ENCODE measurements at regions not wholly inside any gene's neighbourhood (a gene's known extent, or its start where the extent isn't known, plus 50 kb on each side); places are given as distances from the start of the nearest gene placed in this dataset.

DNA sequence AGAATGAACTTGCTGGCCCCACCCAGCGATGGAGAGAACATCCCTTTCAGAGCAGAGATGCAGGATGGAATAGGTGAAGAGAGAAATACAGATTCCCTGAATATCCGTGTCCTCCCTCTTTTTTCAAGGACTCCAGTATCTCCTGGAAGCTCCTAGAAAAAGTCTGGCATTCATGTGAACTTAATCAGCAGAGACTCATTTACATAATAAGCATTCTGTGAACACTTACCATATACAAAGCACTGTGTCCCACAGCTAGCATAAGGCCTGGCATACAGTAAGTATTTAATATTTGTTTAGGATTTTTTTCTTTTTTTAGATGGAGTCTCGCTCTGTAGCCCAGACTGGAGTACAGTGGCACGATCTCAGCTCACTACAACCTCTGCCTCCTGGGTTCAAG lies 208.5 kb upstream of the RPL38 start:
- DNase-seq: no peak

DNA sequence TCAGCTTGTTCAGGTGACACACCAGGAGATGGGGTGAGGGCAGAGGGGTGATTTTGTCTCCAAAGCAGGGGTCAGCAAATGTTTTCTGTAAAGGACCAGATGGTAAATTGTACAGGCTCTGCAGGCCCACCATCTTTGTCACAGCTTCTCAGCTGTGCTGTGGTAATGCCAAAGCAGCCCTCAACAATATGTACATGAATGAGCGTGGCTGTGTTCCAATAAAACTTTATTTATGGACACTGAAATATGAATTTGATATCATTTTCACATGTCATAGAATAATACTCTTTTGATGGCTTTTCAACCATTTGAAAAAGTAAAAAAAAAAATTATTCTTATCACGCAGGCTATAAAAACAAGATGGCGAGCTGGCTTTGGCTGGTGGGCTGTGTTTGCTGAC lies 206.4 kb upstream of the RPL38 start:
- DNase-seq: no peak

DNA sequence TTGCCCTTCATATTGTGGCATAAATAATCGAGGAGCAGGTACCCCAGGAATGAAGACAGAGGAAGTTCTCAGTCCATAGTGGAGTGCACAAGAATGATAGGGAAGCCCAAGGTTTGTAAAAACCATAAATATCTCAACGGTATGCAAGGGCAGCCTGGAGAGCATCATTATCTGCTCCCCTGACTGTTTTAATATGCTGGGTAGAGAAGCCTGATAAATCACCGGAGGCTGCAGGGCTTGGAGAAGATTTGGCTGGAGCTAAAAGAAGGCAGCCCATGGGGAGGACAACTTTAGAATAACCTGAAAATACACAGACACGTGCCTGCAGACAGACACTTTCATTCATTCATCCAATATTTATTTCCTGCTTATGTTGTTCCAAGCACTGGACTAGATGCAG lies 205.2 kb upstream of the RPL38 start:
- DNase-seq: no peak

DNA sequence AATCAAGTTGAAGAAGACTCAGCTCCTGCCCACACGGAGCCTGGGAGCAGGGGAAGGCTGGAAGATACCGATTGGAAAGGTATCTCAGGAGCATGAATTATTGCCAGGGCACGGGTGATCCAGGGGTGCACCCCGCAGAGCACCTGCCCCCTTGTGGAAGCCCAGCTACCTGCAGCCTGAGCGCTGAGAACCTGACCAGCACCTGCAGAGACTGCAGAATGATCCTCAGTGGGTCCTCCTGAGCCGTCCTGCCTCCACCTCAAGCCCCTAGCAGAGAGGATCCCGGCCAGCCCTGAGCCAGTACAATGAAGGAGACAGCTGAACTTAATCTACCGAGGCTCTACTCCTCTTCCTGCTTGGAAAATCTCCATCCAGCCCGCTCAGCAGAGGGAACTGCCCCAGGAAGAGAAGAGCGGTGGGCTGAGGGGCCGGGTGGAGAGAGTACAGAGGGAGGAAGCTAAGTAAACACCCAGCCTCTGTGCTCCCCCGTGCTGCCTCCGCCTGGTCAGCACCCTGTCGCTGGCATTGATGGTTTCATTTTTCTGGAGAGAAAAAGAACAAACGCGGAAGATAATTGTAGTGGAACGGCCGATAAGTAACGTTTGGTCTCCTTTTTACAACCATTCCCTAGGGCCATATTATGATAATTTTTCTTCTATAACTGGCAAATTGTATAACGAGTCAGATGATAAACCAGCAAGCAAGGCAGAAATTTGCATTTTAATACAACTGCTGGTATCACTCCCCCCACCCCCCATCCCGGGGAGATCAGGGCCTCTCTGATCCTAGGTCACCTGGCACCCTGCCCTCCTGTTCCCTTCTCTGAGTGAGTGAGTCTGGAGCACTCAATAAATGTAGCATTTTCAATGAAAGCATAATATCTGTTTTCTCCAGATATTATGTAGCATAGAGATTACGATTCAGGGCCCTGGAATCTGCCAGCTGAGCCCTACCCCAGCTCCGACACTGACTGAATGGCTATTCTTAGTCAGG lies 204.5 kb upstream of the RPL38 start:
- DNase-seq: no peak

DNA sequence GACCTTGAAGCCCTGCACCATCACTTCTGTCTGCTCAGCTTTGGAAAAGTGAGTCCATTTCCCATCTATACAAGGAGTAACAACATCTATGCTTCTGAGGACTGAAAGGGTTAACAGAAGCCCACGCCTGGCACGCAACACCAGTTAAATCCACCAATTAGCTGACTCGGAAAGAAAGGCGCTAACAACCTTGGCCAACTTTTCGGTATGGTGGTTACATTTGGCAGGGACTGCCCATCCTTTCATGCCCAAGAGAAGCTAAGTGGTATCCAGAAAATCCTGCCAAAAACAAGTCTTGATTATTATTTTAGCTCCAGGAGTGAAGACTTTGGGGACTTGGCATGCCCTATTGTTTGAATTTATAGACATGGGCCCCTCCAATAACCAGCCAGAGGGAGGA lies 202.3 kb upstream of the RPL38 start:
- no peak for DNase-seq

DNA sequence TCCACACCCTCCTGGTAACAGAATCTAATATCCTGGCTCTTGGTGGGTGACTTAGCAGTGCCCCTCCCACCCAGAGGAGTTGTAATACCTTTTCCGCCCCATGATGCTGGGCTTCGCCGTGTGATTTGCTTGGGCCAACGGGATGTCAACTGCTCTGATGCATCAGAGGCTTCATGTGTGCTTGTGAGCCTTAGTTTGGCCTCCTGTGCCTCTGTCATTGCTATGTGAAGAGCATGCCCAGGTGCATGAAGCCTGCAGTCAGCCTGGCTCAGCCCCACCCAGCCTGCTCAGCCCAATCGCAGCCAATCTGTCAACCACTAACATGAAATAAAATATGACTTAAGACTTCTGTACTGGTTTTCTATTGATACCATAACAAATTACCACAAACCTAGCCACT lies 201.2 kb upstream of the RPL38 start:
- DNase-seq: no peak

DNA sequence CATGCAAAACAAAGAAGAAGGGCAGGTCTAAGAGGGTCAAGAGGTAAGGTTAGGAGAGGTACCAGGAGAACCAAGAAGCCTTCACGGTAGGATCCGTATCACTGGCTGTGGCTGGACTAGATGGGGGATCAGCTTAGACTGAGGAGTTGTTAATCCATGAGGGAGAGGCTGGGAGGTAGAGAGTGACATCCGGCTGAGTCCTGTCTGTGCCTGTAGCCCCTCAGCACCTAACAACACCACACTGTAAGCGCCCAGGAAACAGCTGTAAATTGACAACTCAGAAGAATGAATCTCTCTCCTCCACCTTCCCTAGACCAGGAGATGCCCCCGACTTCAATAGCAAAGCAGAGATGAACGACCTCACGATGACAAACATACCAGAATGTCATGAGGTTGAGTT lies 199.4 kb upstream of the RPL38 start:
- DNase-seq: no peak

DNA sequence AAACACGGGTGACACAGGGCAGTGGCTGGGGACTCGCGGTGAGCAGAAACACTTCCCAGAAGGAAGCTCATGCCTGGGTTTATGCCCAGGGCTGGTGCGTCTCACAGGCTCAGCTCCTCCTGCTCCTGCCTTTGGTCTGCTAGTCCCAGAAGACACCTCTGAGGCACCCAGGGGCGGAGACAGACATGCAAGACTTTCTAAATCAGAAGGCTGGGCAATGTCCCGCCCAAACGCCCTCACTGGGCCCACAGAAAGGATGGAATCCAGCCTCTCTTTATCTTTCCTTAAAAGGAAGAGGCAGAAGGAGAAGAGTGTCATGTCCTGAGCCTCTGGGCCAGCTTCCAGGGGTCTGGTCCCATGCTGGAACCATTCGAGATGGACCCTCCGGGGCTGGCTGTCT lies 197.7 kb upstream of the RPL38 start:
- DNase-seq: no peak

DNA sequence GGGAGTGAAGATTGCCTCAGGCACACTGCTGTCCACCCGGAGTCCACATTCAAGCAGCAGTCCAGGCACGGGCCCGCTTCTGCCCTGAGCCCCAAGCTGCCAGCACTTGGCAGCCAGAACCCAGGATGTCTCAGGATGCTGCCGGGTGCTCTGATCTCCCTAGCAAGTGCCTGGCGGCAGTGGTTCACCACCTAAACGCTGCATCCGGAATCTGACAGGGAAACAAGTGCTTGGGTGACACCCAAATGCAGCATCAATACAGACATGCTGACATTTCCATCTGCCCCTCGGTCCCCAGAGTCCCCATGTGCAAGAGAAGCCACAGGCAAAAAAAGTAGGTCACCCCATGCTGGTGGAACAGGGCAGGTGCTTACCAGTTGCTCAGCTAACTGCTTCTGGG lies 197.1 kb upstream of the RPL38 start:
- DNase-seq: no peak

DNA sequence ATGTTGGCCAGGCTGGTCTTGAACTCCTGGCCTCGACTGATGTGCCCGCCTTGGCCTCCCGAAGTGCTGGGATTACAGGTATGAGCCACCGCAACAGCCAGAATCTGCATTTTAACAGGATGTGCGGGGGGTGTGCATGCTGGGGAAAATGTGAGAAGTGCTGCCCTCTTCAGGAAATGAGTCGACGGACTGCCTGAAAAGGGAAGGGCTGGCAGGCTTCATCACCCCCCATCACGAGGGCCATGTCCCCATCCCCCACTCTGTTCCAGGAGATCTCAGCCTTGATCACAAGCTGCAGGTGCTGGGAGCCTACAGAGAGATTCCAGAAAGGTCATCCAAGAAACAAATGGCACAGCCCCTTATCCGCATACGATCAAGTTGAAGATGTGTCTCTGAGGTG lies 195.3 kb upstream of the RPL38 start:
- DNase-seq: peak; percentile 12

DNA sequence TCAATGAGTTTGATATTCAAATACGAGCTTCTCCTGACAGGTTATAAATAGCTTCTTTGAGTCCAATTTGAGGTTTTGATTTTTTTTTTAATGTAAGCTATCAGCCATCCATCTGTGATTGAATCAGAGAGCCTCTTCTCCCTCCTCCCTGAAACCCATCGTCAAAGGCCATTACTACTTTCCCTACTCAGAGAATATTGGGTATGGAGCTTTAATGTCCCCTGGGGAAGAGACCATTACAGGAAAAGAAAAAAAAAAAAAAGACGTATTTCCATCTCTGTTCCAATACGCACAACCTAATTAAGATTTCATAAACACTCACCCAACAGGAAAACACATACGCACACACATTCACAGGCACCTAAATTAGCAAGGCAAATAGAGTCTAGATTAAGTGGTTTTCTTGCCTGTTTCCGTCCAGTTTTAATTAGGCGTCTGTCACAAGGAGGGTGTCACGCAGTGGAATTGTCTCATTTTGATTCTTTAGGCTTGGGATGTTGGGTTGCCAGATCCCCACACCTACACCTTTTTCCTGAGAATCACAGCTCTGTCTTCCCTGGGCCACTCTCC lies 194.3 kb upstream of the RPL38 start:
- no peak for DNase-seq

DNA sequence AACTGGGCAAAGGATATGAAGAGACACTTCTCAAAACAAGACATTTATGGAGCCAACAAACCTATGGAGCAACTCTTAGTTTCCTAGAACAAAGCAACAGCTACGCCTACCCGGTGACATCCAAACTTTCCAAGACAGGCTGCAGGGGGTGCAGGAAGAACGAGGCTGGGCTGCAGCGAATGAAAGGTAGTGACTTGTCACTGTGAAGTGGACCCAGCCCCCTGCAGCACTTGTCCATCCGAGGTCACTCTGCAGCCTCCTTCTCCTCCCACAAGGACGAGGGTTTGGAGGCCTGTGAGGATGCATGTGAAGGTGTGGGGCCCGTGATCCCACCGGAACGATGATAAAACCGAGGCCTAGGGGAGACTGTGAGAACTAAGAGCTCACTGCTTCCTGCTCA lies 192.6 kb upstream of the RPL38 start:
- DNase-seq: no peak

DNA sequence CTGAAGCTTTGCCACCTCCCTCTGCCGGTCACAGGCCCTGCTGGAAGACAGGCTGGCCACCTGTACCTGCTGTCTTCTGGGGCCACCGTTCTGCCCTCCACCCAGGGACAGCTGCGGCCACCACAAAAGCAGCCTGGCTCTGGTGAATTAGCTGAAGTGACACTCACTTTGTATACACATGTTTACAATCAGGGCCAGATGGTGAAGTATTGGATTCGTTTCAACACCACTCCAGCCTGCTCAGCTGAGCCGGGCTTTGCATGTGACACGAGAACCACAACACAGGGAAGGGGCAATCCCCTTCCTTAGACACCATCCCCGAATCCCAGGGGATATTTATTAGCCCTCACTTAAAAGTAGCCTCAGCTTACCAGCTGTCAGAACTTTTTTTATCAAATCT lies 191.5 kb upstream of the RPL38 start:
- no peak for DNase-seq

DNA sequence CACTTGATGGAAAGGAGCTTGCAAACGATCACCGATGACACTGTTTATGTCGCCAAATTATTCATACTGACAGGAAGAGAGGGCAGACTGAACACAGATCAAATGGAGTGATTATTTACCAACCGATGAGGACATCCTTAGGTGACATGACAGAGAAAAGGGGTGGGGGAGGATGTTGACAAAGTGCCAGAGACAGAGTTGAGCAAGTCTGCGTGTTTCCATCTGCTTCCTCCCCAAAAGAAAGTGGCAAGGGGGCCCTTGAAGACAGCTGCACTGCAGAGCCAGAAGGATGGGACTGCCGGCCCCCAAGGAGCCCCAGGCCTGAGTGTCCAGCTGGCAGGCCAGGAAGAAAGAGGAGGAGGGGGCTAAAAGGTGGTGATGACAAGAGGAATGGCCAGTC lies 191.0 kb upstream of the RPL38 start:
- peak; percentile 56 for DNase-seq

DNA sequence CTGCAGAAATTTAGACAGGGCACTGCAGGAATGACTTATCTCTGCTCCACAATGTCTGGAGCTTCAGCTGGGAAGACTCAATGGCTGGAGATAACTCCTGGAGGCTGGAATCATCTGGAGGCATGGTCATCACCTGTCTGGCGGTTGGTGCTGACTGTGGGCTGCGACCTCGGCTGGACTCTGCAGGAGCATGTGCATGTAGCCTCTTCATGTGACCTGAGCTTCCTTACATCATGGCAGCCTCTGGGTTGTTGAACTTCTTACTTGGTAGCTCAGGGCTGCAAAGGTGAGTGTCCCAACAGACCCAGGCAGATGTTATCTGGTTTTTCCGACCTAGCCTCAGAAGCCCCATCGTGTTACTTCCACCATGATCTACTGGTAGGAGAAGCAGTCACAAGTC lies 188.2 kb upstream of the RPL38 start:
- no peak for DNase-seq

DNA sequence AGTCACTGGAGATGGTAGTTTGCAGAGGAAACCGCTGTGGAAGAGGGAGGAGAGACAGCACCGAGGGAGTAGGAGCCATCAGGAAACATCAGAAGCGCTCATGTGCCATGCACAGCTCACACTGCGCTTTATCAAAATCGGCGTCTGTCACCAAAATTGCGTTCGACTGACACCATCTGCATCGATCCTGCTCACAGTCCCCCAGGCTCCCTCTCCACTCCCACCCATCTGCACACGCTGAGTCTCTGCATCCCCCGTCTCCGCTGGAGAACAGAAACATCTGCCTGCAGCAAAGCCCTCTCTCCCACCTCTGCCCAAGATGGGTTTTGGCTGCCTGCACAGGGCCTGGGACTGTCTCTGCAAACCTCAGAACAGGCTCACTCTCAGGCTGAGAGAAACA lies 187.5 kb upstream of the RPL38 start:
- DNase-seq: no peak

DNA sequence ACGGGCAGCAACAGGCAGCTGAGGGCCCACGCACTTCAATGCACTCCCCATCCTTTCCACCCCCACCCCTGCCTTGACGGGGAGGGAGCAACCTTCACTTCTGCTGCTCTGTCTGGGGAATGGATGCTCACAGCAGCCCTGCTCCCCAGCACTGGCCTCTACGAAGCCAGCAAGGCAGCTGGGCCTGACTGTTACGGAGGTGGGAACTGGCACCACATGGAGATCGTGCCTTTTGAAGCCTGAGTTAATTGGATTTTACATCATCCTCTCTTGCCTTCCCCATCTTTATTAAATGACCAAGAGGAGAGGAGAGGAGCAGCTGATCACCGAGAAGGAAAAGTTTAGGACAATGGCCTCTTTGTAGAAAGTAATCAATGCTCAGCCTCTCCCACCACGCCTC lies 187.0 kb upstream of the RPL38 start:
- no peak for DNase-seq

DNA sequence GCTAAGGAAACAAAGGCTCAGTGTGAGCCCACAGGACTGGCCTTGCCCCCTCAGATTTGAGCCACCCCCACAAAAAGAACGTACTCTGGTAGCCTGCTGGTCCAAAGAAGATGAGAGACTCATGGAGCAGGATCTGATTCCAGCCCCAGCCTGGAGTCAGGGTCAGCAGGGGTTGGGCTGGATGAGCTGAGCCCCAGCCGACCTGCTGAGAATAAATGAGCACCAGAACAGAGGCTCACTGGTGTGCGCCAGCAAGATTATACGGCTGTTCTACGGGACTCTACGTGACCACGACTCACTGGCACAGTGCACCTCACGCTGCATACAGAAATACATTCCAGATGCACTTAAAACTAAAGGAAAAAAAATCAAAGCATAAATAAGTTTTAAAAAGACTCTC lies 186.0 kb upstream of the RPL38 start:
- DNase-seq: no peak

DNA sequence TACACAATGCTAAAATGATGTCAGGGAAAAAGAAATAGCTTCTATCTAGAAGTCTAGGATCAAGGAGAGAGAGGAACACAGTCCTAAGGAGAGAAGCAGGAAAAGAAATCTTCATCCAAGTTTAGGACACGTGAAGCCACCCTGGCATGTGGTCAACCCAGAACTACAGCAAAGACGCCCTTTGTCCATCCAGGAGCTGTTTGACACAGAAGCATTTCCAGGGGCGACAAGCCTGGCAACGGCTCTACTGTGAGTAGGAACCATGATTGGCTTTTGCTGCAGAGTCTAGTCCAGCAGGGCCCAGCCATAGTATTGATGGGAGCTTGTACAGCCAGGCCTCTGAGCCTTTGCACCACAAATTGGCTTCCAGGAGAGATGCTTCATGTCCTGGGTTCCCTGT lies 185.4 kb upstream of the RPL38 start:
- DNase-seq: no peak

DNA sequence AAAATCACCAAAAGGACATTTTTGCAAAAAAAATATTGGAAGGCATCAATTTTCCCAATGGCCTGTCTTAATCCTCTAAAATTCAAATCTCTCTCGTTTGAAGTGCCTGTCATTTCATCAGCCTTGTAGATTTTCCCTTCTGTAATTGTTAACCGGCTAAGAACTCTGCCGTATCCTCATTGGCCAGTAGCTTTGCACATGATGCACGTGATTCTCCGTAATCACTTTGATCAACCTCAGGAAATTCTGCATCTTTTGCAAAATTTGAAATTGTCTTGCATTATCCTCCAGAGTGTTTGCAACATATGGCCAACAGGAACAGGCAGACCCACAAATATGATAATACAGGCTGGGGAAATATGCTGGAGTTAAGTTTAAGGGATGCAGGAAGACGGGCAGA lies 184.2 kb upstream of the RPL38 start:
- DNase-seq: no peak

DNA sequence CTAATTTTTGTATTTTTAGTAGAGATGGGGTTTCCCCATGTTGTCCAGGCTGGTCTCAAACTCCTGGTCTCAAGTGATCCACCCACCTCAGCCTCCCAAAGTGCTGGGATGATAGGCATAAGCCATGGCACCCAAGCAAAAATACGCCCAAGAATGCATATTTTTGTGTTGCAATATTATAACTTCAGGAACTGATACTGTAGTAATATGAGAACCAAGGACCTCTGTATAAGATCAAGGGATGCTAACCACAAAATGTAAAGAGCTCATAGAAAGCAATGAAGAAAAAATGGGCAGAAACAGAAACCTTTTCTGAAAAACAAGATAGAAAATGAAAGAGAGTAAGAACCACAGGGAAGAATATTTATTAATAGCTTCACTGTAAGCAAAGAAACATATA lies 183.6 kb upstream of the RPL38 start:
- DNase-seq: peak; percentile 59

DNA sequence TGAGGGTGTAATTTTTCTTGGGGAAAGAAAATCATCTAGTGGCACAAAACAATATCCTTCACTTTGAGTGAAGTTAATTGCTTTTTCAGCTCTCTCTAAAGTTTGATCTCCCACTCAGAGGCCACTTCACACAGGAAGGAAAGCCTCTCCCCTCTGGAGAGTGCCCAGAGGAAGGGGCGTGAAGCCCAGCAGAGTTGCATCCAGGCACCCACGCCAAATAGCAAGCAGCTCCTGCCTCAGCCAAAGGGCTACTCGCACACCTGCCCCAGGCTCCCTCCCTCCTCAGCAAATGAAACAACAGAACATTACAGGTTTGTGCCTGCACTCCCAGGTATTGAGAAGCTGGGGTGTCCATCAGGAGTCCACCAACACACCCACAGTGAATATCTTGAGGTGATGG lies 183.0 kb upstream of the RPL38 start:
- no peak for DNase-seq

DNA sequence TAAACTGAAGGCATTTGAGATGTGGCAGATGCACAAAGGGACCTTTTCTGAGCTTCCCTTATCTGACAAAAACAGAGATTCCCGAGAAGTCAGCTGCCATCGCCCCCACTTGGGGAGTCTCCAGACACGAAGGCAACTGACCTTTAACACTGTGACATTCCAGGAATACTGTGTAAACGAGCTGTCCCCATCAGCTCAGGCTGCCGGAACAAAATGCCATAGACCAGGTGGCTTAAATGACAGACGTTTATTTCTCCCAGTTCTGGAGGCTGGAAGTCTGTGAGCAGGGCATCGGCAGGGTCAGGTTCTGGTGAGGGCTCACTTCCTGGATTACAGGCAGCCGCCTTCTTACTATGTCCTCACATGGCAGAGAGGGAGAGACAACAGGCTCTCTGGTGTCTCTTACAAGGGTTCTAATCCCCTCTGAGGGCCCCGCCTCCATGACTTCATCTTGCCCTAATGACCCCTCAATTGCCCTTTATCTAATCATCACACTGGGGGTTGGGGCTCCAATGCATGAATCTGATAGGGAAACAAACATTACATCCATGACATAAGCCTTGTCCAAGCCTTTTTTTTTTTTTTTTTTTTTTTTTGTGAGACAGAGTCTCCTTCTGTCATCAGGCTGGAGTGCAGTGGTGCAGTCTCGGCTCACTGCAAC lies 178.5 kb upstream of the RPL38 start:
- no peak for DNase-seq

DNA sequence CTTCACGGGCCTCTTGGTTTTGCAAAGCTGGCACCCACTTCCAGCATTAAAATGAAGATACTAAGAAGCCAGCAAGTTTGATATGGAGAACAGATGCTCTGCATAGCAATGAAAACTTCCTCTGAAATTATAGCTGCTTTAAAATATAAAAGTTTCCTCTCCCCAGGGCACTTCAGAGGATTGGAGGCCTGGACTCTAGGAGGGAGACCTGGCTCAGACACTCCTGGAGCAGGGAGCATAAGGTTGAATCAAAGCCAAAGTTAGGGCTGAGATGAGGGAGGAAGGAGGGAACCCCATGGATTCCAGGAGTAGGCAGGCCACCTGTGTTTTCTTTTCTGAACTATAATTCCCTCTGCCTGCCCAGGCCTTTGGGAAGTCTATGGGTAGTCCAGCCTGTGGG lies 176.0 kb upstream of the RPL38 start:
- DNase-seq: no peak
